HCT116 (cell line): ENCODE measurements at regions not wholly inside any gene's neighbourhood (a gene's known extent, or its start where the extent isn't known, plus 50 kb on each side); places are given as distances from the start of the nearest gene placed in this dataset.

Source experiments
- ATAC-seq: fragments of 200-7000 bp; cut with Tn5 transposase; 2 replicates; pipeline ENCODE4 v1.9.1; 2020; ENCODE audit warnings: mild to moderate bottlenecking, moderate library complexity
- BruUV-seq: library from RNA; stranded (reverse); fragments of 400-500 nt; replicated peaks from 2 replicates; lab custom pipeline; 2021; lab: Mats Ljungman, UMichigan
- CTCF ChIA-PET: fragments of 300-600 bp; sonication (Branson Sonifier 250); formaldehyde crosslinking; loops from one replicate; lab custom pipeline; 2021; ENCODE audit warnings: antibody characterized with exemption; lab: Charles Lee
- POLR2A ChIA-PET: fragments of 300-600, 350-600 bp; sonication (Branson Sonifier 250); formaldehyde crosslinking; loops from one replicate; lab custom pipeline; 2021; ENCODE audit warnings: antibody characterized with exemption; lab: Charles Lee
- RAD21 ChIA-PET, 2 experiments: fragments of 300-600 bp; sonication (Branson Sonifier 250); formaldehyde crosslinking; loops; one replicate each; lab custom pipeline; 2023; ENCODE audit warnings: low total read pairs in 2 of 2; ENCODE audit not compliant: uncharacterized antibody in 2 of 2, unreplicated experiment in 2 of 2, low non-redundant PET in 1 of 2; lab: Charles Lee
- DNase-seq: peaks from one replicate; pipeline ENCODE4 v3.0.0-alpha.2; 2010; ENCODE audit warnings: low read depth, low spot score
- H2AFZ ChIP-seq: fragments of 200-600 bp; shearing (Covaris generic), sonication (generic); 2 replicates; pipeline ENCODE4 v1.6.1; 2017; ENCODE audit warnings: low read depth, mixed run types, mixed read lengths, antibody characterized with exemption, low read length; ENCODE audit not compliant: poor library complexity, severe bottlenecking
- H3K27ac ChIP-seq: 2 replicates; pipeline ENCODE4 v1.5.1; 2012; ENCODE audit warnings: low read depth, low read length
- H3K27me3 ChIP-seq: fragments of 200-600 bp; sonication (generic); 2 replicates; pipeline ENCODE4 v1.6.1; 2016; ENCODE audit warnings: mixed run types, low read length, mixed read lengths; ENCODE audit not compliant: insufficient read depth
- H3K36me3 ChIP-seq, 2 experiments: fragments of 200-500 bp in 1 of 2; fragments of 200-600 bp in 1 of 2; sonication (Bioruptor generic) in 1 of 2; sonication (generic) in 1 of 2; 2 replicates each; pipeline versions ENCODE4 v1.5.1 to v1.6.1; 2014 to 2016; ENCODE audit warnings: low read length in 2 of 2, inconsistent platforms in 1 of 2, mixed read lengths in 1 of 2, mixed run types in 1 of 2; ENCODE audit not compliant: insufficient read depth in 2 of 2, control insufficient read depth in 1 of 2
- H3K4me1 ChIP-seq, 2 experiments: fragments of 200-600 bp in 1 of 2; sonication (generic) in 1 of 2; 2 replicates each; pipeline versions ENCODE4 v1.5.1 to v1.6.1; 2012 to 2017; ENCODE audit warnings: low read length in 2 of 2, inconsistent platforms in 1 of 2, mild to moderate bottlenecking in 1 of 2, mixed read lengths in 1 of 2, mixed run types in 1 of 2, moderate library complexity in 1 of 2; ENCODE audit not compliant: insufficient read depth in 2 of 2, control insufficient read depth in 1 of 2
- H3K4me2 ChIP-seq: fragments of 200-600 bp; sonication (generic); 2 replicates; pipeline ENCODE4 v1.6.1; 2017; ENCODE audit warnings: mixed run types, low read length, mixed read lengths
- H3K4me3 ChIP-seq, 2 experiments: fragments of 200-600 bp in 1 of 2; sonication (generic) in 1 of 2; replicated peaks in 1 of 2; 2 replicates each; pipeline ENCODE4 v1.5.1; 2011 to 2016; ENCODE audit warnings: low read length in 2 of 2, control low read depth in 1 of 2, low read depth in 1 of 2, mild to moderate bottlenecking in 1 of 2, mixed read lengths in 1 of 2, mixed run types in 1 of 2
- H3K79me2 ChIP-seq: fragments of 200-600 bp; sonication (generic); 2 replicates; pipeline ENCODE4 v1.6.1; 2017; ENCODE audit warnings: mild to moderate bottlenecking, mixed run types, low read length, moderate library complexity, mixed read lengths; ENCODE audit not compliant: insufficient read depth
- H3K9ac ChIP-seq: fragments of 200-600 bp; sonication (generic); 2 replicates; pipeline ENCODE4 v1.6.1; 2016; ENCODE audit warnings: low read length, mixed read lengths
- H3K9me2 ChIP-seq: fragments of 200-600 bp; sonication (generic), shearing (Covaris generic); 2 replicates; pipeline ENCODE4 v1.6.1; 2017; ENCODE audit warnings: mixed run types, mild to moderate bottlenecking, moderate library complexity; ENCODE audit not compliant: insufficient read depth
- H3K9me3 ChIP-seq, 2 experiments: fragments of 200-500 bp in 1 of 2; fragments of 200-600 bp in 1 of 2; sonication (Bioruptor generic) in 1 of 2; sonication (generic) in 1 of 2; 2 replicates each; pipeline ENCODE4 v1.6.1; 2014 to 2017; ENCODE audit warnings: low read length in 2 of 2, mixed read lengths in 2 of 2, inconsistent platforms in 1 of 2, low read depth in 1 of 2, mild to moderate bottlenecking in 1 of 2, mixed run types in 1 of 2, moderate library complexity in 1 of 2; ENCODE audit not compliant: control insufficient read depth in 1 of 2, insufficient read depth in 1 of 2
- H4K20me1 ChIP-seq: fragments of 200-600 bp; sonication (generic), shearing (Covaris generic); 2 replicates; pipeline ENCODE4 v1.6.1; 2017; ENCODE audit warnings: mixed run types, mild to moderate bottlenecking, moderate library complexity; ENCODE audit not compliant: insufficient read depth
- CBX3 ChIP-seq: IDR thresholded peaks from 2 replicates; pipeline ENCODE4 v1.6.1; 2012; ENCODE audit warnings: low read depth
- EGR1 ChIP-seq: IDR thresholded peaks from 2 replicates; pipeline ENCODE4 v1.6.1; 2012; ENCODE audit warnings: low read depth
- ELF1 ChIP-seq: IDR thresholded peaks from 2 replicates; pipeline ENCODE4 v1.6.1; 2012; ENCODE audit warnings: low read depth, borderline replicate concordance
- EZH2 ChIP-seq: fragments of 200-600 bp; sonication (generic); IDR thresholded peaks from 2 replicates; pipeline ENCODE4 v1.6.1; 2017; ENCODE audit warnings: antibody characterized with exemption, mixed run types
- FOSL1 ChIP-seq: IDR thresholded peaks from 2 replicates; pipeline ENCODE4 v1.6.1; 2012; ENCODE audit warnings: low read depth
- JUND ChIP-seq: IDR thresholded peaks from 2 replicates; pipeline ENCODE4 v1.6.1; 2012
- POLR2A ChIP-seq: IDR thresholded peaks from 2 replicates; pipeline ENCODE4 v1.7.0; 2011; ENCODE audit warnings: borderline replicate concordance; ENCODE audit not compliant: insufficient read depth, insufficient read length; ENCODE audit errors: extremely low read depth
- POLR2AphosphoS5 ChIP-seq: IDR thresholded peaks from 2 replicates; pipeline ENCODE4 v1.6.1; 2011; ENCODE audit warnings: mild to moderate bottlenecking, low read depth, low read length, moderate library complexity
- RAD21 ChIP-seq: IDR thresholded peaks from 2 replicates; pipeline ENCODE4 v1.6.1; 2012; ENCODE audit warnings: low read depth, mild to moderate bottlenecking
- SIN3A ChIP-seq: IDR thresholded peaks from 2 replicates; pipeline ENCODE4 v1.6.1; 2012; ENCODE audit warnings: low read depth
- SRF ChIP-seq: IDR thresholded peaks from 2 replicates; pipeline ENCODE4 v1.6.1; 2012; ENCODE audit warnings: low read depth
- YY1 ChIP-seq: IDR thresholded peaks from 2 replicates; pipeline ENCODE4 v1.6.1; 2011; ENCODE audit warnings: low read length, low read depth, moderate library complexity, mild to moderate bottlenecking; ENCODE audit not compliant: insufficient replicate concordance; ENCODE audit errors: extremely low read depth
- ZFX ChIP-seq: fragments of 450-650 bp; IDR thresholded peaks from 2 replicates; pipeline ENCODE4 v1.6.1; 2017
- ZNF274 ChIP-seq: fragments of 200-500 bp; sonication (Bioruptor generic); IDR thresholded peaks from 2 replicates; pipeline ENCODE4 v1.6.1; 2014; ENCODE audit warnings: mild to moderate bottlenecking, low read depth, low read length, inconsistent platforms
- intact Hi-C: fragments of 100-400 bp; cut with micrococcal nuclease; formaldehyde crosslinking; loops from 2 replicates; pipeline ENCODE4 v1.10.0; 2022
- TF ChIP-seq, protein P1 (sequence below), 3 experiments: fragments of 200-600 bp in 1 of 3; sonication (generic) in 1 of 3; IDR thresholded peaks in 2 of 3; conservative IDR thresholded peaks in 1 of 3; 2 replicates each; pipeline ENCODE4 v1.5.1; 2012 to 2017; ENCODE audit warnings: low read depth in 2 of 3, low read length in 2 of 3, antibody characterized with exemption in 1 of 3, borderline replicate concordance in 1 of 3, control low read depth in 1 of 3, mild to moderate bottlenecking in 1 of 3, mixed read lengths in 1 of 3, mixed run types in 1 of 3, moderate library complexity in 1 of 3; ENCODE audit not compliant: insufficient read depth in 1 of 3
- TF ChIP-seq, protein P2 (sequence below): IDR thresholded peaks from 2 replicates; pipeline ENCODE4 v1.6.1; 2012; ENCODE audit warnings: low read depth

DNA sequence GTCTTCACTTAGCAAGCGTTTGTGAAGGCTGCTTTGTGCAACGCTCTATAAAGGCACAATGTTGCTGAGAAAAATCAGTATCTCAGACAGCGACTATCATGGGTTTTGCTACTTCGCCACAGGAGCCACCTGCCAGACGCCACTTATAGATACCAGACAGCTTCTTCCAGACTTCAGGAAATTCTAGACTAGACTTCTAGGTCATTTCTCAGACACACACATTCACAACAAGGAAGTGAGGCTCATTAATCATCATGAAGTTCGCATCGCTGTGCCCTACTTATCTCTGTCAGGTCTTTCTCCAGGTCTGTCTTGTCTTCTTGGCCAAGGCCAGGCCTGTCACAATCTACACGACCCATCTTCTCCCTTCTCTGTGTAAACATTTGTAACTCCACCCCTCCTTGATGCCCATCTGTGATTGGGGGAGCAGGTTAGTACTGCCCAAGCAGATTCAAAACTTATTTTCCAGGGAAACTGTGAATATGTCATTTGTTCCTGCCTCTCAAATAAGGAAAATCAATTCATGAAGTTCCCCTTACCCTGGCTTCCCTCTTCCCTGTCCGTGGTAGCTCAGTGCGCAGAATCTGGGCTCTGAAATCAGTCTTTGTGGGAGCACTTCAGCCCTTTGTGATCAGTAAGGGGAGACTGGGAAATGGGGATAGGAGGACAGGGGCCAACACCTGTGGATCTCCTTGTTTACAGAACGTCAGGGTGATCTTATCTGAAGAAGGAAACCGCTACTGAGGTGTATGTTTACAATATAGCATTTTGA, 115.5 kb downstream of the TNFAIP3 start:
- Histone ChIP-seq H3K27me3 (no peaks in the 10 kb centered on the region), H3K9me2 (no peaks in the 10 kb centered on the region), H3K9me3 (no peaks in the 10 kb centered on the region), H3K4me3 (no peak overlapping the region), H3K27ac (no peak overlapping the region), H3K4me2 (no peak overlapping the region), H3K9ac (no peak overlapping the region), H3K4me1 (peaks cover 7 to 19% of the 10 kb centered on the region in 2 experiments), H3K36me3 (no peaks in the 10 kb centered on the region), H4K20me1 (no peaks in the 10 kb centered on the region), H2AFZ (no peak overlapping the region), H3K79me2 (no peaks in the 10 kb centered on the region)
- BruUV-seq: no TSS peak
- ChIA-PET CTCF (no interaction called here), POLR2A (no interaction called here), RAD21 (no interaction called here)
- no peak for TF ChIP-seq SIN3A
- TF ChIP-seq POLR2A: no peak
- no peak for TF ChIP-seq RAD21
- no peak for TF ChIP-seq YY1
- TF ChIP-seq FOSL1: no peak
- no peak for TF ChIP-seq CBX3
- TF ChIP-seq JUND: no peak
- no peak for TF ChIP-seq ELF1
- TF ChIP-seq ZNF274: no peak
- TF ChIP-seq ZFX: no peak
- no peak for TF ChIP-seq EZH2
- TF ChIP-seq, protein P1, sequence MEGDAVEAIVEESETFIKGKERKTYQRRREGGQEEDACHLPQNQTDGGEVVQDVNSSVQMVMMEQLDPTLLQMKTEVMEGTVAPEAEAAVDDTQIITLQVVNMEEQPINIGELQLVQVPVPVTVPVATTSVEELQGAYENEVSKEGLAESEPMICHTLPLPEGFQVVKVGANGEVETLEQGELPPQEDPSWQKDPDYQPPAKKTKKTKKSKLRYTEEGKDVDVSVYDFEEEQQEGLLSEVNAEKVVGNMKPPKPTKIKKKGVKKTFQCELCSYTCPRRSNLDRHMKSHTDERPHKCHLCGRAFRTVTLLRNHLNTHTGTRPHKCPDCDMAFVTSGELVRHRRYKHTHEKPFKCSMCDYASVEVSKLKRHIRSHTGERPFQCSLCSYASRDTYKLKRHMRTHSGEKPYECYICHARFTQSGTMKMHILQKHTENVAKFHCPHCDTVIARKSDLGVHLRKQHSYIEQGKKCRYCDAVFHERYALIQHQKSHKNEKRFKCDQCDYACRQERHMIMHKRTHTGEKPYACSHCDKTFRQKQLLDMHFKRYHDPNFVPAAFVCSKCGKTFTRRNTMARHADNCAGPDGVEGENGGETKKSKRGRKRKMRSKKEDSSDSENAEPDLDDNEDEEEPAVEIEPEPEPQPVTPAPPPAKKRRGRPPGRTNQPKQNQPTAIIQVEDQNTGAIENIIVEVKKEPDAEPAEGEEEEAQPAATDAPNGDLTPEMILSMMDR (IDR thresholded peaks at IDR 0.05 in 2 of 3, conservative IDR thresholded peaks at IDR 0.05 in 1 of 3; ENCODE audit: borderline replicate concordance in 1 of 3, insufficient read depth in 1 of 3, low read depth in 2 of 3, low read length in 2 of 3): no peak
- TF ChIP-seq SRF: no peak
- no peak for TF ChIP-seq POLR2AphosphoS5
- TF ChIP-seq, protein P2, sequence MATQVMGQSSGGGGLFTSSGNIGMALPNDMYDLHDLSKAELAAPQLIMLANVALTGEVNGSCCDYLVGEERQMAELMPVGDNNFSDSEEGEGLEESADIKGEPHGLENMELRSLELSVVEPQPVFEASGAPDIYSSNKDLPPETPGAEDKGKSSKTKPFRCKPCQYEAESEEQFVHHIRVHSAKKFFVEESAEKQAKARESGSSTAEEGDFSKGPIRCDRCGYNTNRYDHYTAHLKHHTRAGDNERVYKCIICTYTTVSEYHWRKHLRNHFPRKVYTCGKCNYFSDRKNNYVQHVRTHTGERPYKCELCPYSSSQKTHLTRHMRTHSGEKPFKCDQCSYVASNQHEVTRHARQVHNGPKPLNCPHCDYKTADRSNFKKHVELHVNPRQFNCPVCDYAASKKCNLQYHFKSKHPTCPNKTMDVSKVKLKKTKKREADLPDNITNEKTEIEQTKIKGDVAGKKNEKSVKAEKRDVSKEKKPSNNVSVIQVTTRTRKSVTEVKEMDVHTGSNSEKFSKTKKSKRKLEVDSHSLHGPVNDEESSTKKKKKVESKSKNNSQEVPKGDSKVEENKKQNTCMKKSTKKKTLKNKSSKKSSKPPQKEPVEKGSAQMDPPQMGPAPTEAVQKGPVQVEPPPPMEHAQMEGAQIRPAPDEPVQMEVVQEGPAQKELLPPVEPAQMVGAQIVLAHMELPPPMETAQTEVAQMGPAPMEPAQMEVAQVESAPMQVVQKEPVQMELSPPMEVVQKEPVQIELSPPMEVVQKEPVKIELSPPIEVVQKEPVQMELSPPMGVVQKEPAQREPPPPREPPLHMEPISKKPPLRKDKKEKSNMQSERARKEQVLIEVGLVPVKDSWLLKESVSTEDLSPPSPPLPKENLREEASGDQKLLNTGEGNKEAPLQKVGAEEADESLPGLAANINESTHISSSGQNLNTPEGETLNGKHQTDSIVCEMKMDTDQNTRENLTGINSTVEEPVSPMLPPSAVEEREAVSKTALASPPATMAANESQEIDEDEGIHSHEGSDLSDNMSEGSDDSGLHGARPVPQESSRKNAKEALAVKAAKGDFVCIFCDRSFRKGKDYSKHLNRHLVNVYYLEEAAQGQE: no peak
- no peak for TF ChIP-seq EGR1
- intact Hi-C loops: no loop called here
- no peak for ATAC-seq
- no peak for DNase-seq
